ENCODE measurements at regions not wholly inside any gene's neighbourhood (a gene's known extent, or its start where the extent isn't known, plus 50 kb on each side); places are given as distances from the start of the nearest gene placed in this dataset.

- no peak for ATAC-seq
- intact Hi-C loops (cut with micrococcal nuclease), result no loop called here
- DNase-seq, result no peak
Observed at GRCh38 chr6:1257778-1258177, 54.1 kb upstream of the FOXQ1 start.

GRCh38 chr6:1256435-1257008, 55.4 kb upstream of the FOXQ1 start:
- ATAC-seq (no peak), DNase-seq (no peak)
- intact Hi-C loops (cut with micrococcal nuclease), result no loop called here

GRCh38 chr6:1255636-1256365, 56.1 kb upstream of the FOXQ1 start:
- intact Hi-C loops (cut with micrococcal nuclease), result no loop called here
- DNase-seq, result no peak
- ATAC-seq, result no peak

- ATAC-seq (no peak), DNase-seq (no peak)
- intact Hi-C loops (cut with micrococcal nuclease), result no loop called here
Observed at GRCh38 chr6:1254326-1254725, 57.6 kb upstream of the FOXQ1 start.

GRCh38 chr6:1253816-1254215, 58.1 kb upstream of the FOXQ1 start:
- DNase-seq (no peak), ATAC-seq (no peak)
- intact Hi-C loops (cut with micrococcal nuclease), result no loop called here

GRCh38 chr6:1251198-1252155, 60.4 kb upstream of the FOXQ1 start:
- ATAC-seq (no peak), DNase-seq (no peak)
- intact Hi-C loops (cut with micrococcal nuclease), result no loop called here

GRCh38 chr6:1250489-1251197, 61.3 kb upstream of the FOXQ1 start:
- no peak for ATAC-seq
- no peak for DNase-seq
- intact Hi-C loops (cut with micrococcal nuclease), result no loop called here

GRCh38 chr6:1247894-1248293, 64.0 kb upstream of the FOXQ1 start:
- ATAC-seq, result no peak
- intact Hi-C loops (cut with micrococcal nuclease), result no loop called here

GRCh38 chr6:1247056-1247455, 64.8 kb upstream of the FOXQ1 start:
- ATAC-seq, result no peak
- intact Hi-C loops (cut with micrococcal nuclease), result no loop called here
- no peak for DNase-seq

More at GRCh38 chr6:1247894-1248293, 64.0 kb upstream of the FOXQ1 start:
- no peak for DNase-seq

GRCh38 chr6:1244941-1245340, 67.0 kb upstream of the FOXQ1 start:
- ATAC-seq (no peak), DNase-seq (no peak)
- intact Hi-C loops (cut with micrococcal nuclease), result no loop called here

GRCh38 chr6:1244278-1244677, 67.6 kb upstream of the FOXQ1 start:
- no peak for DNase-seq
- intact Hi-C loops (cut with micrococcal nuclease), result no loop called here
- no peak for ATAC-seq

GRCh38 chr6:1242446-1242845, 69.5 kb upstream of the FOXQ1 start:
- intact Hi-C loops (cut with micrococcal nuclease), result no loop called here
- ATAC-seq (no peak), DNase-seq (no peak)

- DNase-seq, result no peak
- ATAC-seq, result no peak
- intact Hi-C loops (cut with micrococcal nuclease), result no loop called here
Observed at GRCh38 chr6:1242021-1242420, 69.9 kb upstream of the FOXQ1 start.

- DNase-seq (no peak), ATAC-seq (no peak)
- intact Hi-C loops (cut with micrococcal nuclease), result no loop called here
Observed at GRCh38 chr6:1240766-1241318, 71.1 kb upstream of the FOXQ1 start.

GRCh38 chr6:1239805-1240204, 72.1 kb upstream of the FOXQ1 start:
- intact Hi-C loops (cut with micrococcal nuclease), result no loop called here
- ATAC-seq, result no peak
- DNase-seq, result no peak

GRCh38 chr6:1238040-1238439, 73.9 kb upstream of the FOXQ1 start:
- no peak for DNase-seq
- intact Hi-C loops (cut with micrococcal nuclease), result no loop called here
- ATAC-seq, result no peak

- no peak for ATAC-seq
- intact Hi-C loops (cut with micrococcal nuclease), result no loop called here
Observed at GRCh38 chr6:1237636-1238035, 74.3 kb upstream of the FOXQ1 start.

GRCh38 chr6:1235825-1236224, 76.1 kb upstream of the FOXQ1 start:
- intact Hi-C loops (cut with micrococcal nuclease), result no loop called here
- no peak for DNase-seq

More at GRCh38 chr6:1237636-1238035, 74.3 kb upstream of the FOXQ1 start:
- DNase-seq, result no peak

GRCh38 chr6:1233924-1234323, 78.0 kb upstream of the FOXQ1 start:
- intact Hi-C loops (cut with micrococcal nuclease), result no loop called here
- ATAC-seq (no peak), DNase-seq (no peak)

More at GRCh38 chr6:1235825-1236224, 76.1 kb upstream of the FOXQ1 start:
- ATAC-seq, result no peak

All from left ventricle myocardium superior (tissue), 1 donor.